Erythroblast (primary cell): ENCODE measurements at regions not wholly inside any gene's neighbourhood (a gene's known extent, or its start where the extent isn't known, plus 50 kb on each side); places are given as distances from the start of the nearest gene placed in this dataset.
"Not testable (repeated sequence)": the region's sequence is repeated elsewhere in the genome, so short reads cannot be mapped to it uniquely, and the experiment has no call there.

ENCODE experiments used
- DNase-seq, 2 experiments: peaks; one replicate each; lab custom pipeline; 2025; lab: John Stamatoyannopoulos, UW
- GATA1 ChIP-seq: IDR thresholded peaks from 2 replicates; pipeline ENCODE4 v1.6.1; 2011; ENCODE audit warnings: low read depth, mild to moderate bottlenecking, control low read depth, low read length, moderate library complexity
- POLR2A ChIP-seq: IDR thresholded peaks from 2 replicates; pipeline ENCODE4 v1.6.1; 2011; ENCODE audit warnings: mild to moderate bottlenecking, low read length

DNA sequence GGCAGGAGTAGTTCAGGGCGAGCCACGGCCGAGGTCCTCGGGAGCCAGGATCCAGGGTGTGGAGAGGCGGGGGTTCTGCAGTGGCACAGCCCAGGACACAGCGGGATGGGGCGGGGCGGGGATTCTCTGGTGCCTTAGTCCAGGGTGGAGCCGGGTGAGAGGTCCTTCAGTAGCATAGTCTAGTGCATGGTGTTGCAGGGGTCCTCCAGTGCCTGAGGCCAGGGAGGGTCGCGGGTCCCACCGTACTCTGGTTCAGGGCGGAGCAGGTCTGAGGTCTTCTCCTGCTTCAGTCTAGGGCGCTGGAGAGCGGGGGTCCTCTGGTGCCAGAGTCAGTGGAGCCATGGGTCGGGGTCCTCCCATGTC lies 131.1 kb downstream of the CCDC74A start:
- no peak for DNase-seq
- TF ChIP-seq GATA1 (no peak), POLR2A (no peak)

DNA sequence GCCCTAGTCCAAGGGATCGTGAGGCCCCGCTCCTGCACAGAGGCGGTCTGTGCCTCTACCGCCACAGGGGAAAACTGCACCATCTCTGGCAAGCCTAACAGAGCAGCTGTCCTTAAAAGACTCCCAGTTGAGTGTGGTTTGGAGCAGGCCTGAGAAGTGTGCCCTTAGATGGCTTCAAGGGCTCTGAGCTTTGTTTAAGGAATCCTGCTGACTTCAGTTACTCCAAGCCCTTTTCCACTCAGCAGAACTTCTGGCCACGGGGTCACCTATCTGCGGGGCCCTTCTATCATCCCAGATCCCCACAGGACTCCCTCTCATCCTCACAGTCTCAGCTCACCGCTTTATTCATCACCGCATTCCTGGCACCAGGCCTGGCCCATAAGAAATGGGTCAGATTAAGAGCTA lies 131.5 kb downstream of the CCDC74A start:
- TF ChIP-seq POLR2A, result no peak
- TF ChIP-seq GATA1, result no peak
- no peak for DNase-seq

DNA sequence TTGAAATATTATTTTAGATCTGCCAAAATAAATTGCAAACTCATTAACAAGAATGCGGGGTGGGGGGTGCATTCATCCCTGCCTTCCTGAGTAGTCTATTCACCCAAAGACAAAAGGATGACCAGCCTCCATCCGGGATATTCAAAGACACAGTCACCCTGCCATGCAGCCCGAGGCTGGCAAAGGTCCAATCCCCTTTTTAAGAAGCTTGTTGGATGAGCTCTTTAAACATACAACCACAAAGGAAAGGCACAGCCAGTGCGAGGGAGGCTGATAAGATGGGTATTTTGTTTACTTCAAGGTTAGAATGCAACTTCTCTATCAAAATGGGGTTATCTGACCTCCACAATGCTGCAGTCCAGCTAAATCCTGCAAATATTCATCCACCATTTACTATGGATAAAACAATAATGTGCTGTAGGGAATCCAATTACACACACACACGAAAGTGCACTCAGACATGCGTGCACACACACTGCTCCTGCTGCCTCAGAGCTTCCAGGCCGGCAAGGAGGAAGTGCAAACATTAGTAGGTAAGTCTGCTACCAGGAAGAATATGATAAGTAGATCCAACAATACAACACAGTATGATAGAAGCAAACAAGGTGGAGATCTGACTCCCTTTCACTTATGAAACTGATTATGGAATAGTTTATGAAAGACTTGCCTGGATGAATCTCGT lies 133.6 kb downstream of the CCDC74A start:
- not testable (repeated sequence) for DNase-seq

DNA sequence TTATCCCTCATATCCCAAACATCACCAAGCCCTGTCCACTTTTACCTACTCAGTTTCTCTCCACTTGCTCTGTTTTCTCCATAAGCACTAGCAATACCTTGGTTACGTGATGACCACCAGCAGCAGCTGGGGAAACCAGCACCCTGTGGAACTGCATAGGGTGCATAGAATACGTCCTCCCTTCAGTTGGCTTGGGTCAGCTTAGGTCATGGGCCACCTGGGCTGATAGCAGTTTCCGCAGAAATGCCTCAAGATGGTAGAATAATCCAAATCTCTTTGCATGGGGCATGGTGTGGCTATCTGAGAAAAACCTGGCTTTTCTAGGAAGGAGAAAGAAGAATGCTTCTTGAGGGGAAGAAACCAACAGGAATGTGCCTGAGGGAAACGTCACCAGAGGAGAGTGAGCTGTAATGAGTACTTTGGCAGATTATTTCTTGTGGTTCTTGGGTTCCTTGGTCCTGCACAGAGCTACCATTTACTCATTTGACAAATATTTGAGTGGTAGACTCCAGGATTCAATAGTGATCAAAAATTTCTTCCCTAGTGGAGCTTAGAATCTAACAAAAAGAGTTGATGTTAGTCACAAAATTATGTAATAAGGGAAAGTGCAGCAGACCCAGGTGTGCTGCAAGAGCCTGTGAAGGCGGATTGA lies 134.3 kb downstream of the CCDC74A start:
- DNase-seq, result not testable (repeated sequence)

DNA sequence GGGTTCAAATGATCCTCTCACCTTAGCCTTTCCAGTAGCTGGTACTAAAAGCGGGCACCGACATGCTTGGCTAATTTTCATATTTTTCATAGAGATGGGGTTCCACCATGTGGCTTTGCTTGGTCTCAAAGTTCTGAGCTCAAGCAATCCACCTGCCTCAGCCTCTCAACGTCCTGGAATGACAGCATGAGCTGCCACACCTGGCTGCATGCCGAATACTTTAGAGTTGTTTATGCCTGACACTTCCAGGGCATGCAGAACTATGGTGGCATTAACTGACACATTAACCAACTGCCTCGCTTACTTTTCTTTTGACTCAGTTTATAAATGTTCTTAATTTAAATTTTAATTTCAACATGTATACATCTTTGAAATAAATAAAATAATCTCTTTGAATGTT lies 135.8 kb downstream of the CCDC74A start:
- not testable (repeated sequence) for DNase-seq

DNA sequence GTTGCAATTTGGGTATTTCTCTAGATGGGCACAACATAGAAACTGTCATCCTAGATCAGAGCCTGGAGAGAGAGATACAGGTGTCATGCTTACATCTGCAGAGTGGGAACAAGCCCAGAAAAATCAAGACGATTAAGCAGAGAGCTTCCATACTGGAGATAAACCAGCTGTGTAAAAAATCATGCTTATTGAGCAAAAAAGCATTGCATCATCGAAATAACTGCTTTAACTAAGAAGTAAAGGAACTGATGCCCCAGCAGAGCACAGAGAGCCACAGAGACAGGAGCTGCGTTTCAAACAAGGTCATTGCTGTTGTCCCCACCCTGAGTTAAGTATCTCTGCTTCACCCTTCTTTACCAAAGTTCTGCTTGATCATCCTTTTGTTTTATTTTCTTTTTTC lies 138.0 kb downstream of the CCDC74A start:
- not testable (repeated sequence) for DNase-seq

DNA sequence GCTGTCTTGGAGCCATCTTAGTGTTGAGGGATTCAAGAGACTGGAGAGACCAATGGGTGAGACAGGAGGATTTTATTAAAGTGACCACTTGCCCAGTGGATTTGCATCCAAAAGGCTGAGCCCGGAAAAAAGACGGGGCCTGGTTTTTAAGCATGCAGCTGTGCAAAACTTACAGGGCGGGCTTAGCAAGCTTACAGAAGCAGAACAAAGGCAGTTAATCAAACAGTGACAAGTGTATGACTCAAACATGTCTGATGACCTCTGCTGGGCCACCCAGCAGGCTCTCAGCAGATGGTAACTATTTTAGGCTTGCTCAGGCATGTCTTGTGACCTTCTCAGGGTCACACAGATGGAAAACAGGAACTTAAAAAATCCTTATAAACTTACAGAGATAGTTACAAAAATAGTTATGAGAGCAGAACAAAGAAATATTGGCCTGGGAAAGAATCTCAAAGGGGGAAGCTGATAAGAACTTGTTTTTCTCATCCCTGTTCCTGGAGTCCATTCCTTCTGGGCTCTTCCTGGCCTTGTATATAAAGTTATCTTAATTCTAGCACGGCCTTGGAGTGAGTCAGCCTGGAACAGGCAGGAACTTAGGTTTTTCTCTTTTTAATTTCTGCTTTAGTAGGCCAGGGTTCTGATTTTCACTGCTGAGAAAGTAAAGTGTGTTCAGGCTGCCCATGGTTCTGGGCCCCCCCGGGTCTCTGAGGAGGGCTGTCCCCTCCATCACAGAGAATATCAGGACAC lies 141.3 kb downstream of the CCDC74A start:
- DNase-seq, result not testable (repeated sequence)

DNA sequence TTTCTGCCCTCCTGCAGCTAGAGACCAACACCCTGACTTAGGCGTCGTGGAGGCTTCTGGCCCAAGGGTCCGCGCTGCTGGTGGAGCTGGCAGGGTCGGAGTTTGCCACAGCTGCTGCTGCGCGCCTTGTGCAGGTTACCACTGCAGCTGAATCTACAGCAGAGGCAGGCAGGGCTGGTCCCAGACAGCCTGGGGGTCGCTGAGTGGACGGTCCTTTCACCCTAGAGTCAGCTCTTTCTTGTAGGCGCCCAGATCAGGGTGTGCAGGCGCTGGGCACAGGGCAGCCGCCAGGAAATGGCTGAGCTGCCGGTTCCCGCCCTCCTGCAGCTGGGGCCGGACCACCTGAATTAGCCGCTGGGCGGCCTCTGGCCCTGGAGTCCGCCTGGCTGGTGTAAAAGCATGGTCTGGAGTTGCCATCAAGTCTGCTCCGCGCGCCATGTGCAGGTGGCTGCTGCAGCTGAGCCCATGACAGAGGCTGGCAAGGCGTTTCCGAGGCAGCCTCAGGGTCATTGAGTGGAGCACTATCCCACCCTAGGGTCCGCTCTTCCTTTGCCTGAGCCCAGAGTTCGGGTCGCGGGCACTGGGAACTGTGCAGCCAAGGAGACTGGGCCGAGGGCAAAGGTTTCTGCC lies 144.3 kb downstream of the CCDC74A start:
- not testable (repeated sequence) for DNase-seq

DNA sequence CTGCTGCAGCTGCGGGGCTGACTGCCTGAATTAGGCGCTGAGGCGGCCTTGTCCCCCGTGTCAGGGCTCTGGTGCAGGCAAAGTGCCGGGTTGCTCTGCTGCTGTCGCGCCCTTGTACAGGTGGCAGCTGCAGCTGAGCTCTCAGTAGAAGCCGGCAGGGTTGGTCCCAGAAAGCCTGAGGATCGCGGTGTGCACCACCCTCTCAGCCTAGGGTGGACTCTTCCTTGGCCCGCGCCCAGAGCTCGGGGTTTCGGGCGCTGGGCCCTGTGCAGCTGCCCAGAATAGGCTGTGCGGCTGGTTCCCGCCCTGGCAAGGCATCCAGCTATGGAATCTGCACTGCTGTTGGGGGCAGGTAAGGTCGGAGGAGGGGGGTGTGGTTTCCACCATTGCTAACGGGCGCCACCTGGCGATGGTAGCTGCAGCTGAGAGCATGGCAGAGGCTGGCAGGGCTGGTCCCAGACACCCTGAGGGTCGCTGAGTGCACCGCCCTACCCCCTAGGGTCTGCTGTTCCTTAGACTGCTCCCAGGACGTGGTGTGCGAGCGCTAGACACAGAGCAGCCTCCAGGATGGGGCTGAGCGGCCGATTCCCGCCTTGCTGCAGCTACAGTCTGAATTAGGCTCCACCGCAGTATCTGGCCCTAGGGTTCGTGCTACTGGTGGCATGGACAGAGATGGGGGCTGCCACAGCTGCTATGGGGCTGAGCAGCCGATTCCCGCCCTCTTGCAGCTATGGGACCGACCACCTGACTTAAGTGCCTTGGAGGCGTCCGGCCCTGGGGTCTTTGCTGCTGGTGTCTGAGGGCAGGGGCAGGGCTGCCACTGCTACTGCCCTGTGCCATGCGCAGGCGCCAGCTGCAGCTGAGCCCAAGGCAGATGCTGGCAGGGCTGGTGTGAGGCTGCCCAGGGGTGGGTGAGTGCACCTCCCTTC lies 145.0 kb downstream of the CCDC74A start:
- DNase-seq, result peak; percentile 43 to 48

DNA sequence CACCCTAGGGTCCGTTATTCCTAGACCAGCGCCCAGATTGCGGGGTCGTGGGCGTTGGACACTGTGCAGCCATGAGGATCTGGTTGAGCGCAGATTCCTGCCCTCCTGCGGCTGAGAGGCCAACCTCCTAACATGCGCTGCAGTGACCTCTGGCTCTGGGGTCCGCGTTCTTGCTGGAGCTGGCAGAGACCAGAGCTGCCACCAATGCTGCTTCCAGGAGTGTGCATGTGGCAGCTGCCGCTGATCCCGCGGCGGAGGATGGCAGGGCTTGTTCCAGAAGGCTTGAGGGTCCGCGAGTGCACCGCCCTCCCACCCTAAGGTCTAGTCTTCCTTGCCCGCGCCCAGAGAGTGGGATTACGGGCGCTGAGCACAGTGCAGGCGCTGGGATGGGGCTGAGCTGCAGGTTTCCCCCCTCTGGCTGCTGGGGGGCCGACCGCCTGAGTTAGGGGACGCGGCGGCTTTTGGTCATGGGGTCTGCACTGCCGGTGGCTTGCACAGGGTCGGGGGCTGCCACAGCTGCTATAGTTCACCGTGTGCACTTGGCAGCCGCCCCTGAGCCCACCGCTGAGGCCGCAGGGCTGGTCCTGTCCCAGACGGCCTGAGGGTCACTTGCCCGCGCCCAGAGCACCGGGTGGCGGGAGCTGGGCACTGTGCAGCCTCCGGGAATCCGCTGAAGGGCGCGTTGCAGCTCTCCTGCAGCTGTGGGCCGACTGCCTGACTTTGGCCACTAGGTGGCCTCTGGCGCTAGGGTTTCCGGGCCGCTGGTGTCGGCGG lies 145.9 kb downstream of the CCDC74A start:
- TF ChIP-seq POLR2A (no peak), GATA1 (no peak)
- peak; percentile 44 to 53 for DNase-seq

DNA sequence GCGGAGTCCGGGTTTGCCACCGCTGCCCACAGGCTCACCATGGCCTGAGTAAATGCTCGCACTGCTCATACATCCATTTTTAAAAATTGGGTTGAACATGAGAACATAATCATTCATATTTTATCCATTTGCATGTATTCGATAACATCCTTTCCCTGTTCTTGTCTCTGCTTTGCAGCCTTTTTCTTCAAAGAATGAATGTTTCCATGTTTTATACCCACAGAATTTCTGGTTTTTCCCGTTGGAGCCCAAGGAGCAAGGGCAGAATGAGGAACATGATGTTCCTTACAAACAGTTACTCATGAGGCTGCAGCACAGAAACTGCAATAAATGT lies 146.5 kb downstream of the CCDC74A start:
- TF ChIP-seq POLR2A (no peak), GATA1 (no peak)
- DNase-seq, result no peak

DNA sequence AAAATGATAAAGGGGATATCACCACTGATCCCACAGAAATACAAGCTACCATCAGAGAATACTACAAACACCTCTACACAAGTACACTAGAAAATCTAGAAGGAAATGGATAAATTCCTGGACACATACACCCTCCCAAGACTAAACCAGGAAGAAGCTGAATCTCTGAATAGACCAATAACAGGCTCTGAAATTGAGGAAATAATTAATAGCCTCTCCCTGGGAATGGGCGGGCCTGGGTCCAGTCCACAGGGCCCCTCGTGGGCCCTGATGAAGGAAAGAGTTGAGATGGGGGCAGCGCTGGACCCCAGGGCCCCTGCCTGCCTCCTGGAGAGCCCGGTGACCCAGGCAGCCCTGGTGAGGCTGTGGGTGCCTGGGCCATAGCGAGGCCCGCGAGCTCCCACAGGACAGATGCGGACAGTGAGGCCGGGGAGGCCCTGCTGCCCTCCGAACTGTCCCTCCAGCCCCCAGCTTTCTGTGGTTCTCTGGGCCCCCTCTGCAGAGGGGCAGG lies 154.0 kb downstream of the CCDC74A start:
- not testable (repeated sequence) for DNase-seq

DNA sequence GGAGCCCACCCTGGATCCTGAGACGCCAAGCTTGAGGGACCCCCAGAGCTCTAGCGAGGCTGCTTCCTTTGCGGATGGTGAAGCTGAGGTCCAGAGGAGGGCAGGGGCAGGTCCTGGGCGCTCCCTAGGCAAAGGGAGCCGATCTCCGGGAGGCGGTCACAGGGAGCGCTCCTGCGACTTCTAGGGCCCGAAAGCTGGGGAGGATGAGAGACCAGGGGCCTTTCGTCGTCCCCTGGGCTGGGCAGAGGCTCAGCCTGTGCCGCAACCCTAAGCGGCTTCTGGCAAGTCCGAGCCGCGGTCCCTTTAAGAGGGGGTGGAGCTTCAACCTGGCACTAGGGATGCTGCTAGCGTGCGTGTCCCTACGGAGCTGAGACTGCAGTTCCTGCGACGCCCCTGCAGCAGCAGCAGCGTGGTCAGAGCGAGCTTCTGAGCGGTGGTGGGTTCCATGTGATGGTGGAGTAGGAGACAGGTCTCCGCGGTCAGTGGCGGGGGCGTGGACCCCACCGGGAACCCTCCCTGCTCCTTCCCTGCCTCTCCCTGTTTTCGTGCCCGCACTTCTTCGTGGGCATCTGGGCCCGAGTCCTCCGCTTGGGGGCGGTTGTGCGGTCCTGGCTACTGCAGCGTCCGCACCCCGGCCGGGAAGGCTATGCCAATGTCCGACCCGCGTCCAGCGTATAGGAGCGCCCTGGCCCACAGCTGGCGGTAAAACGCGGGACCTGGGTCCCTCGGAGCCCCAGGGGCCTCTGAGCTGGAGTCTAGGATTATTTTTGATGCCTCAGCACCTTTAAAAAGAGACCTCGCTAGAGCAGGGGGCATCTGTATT lies 154.6 kb downstream of the CCDC74A start:
- peak; percentile 33 to 46 for DNase-seq
- TF ChIP-seq GATA1 (no peak), POLR2A (peak; percentile 55)

DNA sequence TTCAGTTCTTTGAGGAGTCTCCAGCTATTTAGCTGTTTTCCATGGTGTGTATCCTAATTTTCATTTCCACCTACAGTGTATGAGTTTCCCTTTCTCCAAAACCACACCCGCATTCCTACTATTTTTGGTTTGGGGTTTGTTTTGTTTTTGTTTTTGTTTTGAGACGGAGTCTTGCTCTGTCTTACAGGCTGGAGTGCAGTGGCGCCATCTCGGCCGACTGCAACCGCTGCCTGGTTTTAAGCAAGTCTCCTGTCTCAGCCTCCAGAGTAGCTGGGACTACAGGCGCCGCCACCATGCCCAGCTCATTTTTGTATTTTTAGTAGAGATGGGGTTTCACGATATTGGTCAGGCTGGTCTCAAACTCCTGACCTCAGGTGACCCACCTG lies 155.2 kb downstream of the CCDC74A start:
- DNase-seq, result not testable (repeated sequence)

DNA sequence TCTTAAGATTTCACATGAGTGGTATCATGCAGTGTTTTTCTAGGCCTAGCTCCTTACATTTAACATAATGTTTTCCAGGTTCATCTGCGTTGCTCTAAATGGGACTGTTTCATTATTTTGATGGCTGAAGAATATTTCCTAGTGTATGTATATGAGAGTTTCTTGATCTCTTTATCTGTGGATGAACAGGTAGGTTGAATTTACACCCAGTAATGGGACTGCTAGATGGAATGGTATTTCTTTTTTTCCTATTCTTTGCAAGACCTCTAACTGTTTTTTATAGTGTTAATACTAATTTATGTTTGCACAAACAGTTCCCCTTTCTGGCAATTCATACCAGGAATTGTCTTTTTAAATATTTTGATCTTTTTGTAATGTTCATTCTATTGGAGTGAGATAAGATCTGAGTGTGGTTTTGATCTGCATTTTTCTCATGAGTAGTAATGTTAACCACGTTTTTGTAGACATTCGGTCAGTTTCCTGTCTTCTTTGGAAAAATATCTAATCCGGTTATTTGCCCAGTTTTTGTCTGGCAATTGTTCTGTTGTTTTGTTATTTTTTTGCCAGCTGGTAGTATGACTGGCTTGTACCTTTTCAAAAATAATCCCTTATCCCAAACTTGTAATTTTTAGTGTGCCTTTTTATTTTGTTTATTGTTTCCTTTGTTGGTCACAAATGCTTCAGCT lies 157.1 kb downstream of the CCDC74A start:
- DNase-seq, result not testable (repeated sequence)

DNA sequence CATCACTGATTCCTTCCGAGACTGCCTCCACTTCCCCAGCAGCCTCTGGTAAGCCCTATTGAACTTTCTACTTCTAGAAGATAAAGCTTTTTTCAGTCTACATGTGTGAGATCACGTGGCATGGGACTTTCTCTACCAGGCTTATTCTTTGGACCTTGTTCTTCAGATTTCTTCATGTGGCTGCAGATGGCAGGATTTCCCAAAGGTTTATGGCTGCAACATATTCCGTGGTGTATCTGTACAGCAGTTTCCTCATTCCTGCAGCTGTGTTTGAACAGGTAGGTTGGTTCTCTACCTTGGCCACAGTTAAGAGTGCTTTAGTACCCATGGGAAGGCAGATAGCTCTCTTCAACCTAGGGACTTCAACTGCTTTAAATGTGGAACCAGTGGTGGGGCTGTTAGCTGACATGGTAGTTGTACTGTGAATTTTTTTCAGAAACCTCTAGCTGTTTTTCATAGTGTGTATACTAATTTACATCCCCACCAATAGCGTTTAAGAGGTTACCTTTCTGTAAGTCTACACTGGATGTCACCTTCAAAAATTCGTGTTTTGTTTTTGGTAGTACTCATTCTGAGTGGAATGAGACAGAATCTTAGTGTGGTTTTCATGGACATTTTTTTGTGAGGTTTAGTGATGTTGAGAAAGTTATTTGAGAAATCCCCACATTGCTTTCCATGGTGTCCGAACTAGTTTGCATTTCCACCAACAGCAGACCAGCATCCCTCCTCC lies 158.6 kb downstream of the CCDC74A start:
- not testable (repeated sequence) for DNase-seq

DNA sequence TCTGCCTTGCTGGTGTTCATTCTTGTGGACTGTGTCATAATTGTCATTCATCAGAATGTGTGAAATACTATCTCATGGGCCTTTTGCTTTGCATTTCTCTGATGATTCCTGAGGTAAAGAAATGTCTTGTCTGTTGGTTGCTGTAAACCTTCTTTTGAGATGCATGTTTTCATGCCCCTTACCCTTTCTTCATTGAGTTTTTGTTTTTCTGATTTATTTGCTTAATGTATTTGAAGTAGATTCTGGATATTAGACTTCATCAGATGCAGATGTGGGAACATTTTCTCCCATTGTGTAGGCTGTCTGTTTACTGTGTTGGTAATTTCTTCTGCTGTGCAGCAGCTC lies 159.2 kb downstream of the CCDC74A start:
- DNase-seq, result not testable (repeated sequence)
